SK-N-SH treated with all-trans-retinoic acid at 6 μM for 48 hours (cell line): ENCODE measurements at regions not wholly inside any gene's neighbourhood (a gene's known extent, or its start where the extent isn't known, plus 50 kb on each side); places are given as distances from the start of the nearest gene placed in this dataset.

Experiments used
- CSRNP3 ChIP-seq: fragments of 250-450 bp; sonication (Bioruptor Pico); IDR thresholded peaks from 2 replicates; pipeline ENCODE4 v1.5.1; 2021; ENCODE audit warnings: mild to moderate bottlenecking, moderate library complexity
- OSR1 ChIP-seq: fragments of 250-450 bp; sonication (Bioruptor Pico); IDR thresholded peaks from 2 replicates; pipeline ENCODE4 v1.8.0; 2022; ENCODE audit warnings: moderate library complexity, mild to moderate bottlenecking, inconsistent platforms
- POU6F1 ChIP-seq: fragments of 250-450 bp; sonication (Bioruptor Pico); IDR thresholded peaks from 2 replicates; pipeline ENCODE4 v1.8.0; 2021; ENCODE audit warnings: low read depth, mild to moderate bottlenecking, moderate library complexity, borderline replicate concordance
- ZFP3 ChIP-seq: fragments of 250-450 bp; sonication (Bioruptor Pico); IDR thresholded peaks from 2 replicates; pipeline ENCODE4 v1.5.0; 2020; ENCODE audit warnings: mild to moderate bottlenecking, moderate library complexity

- TF ChIP-seq POU6F1 (CRISPR knock-in tag) (no peak), OSR1 (no peak), ZFP3 (CRISPR knock-in tag) (no peak), CSRNP3 (no peak)
Observed at GRCh38 chr2:30339071-30339470, 107.7 kb downstream of the LBH start.
